Neural cell (in vitro differentiated cells): ENCODE measurements at regions not wholly inside any gene's neighbourhood (a gene's known extent, or its start where the extent isn't known, plus 50 kb on each side); places are given as distances from the start of the nearest gene placed in this dataset.

Experiments
- CTCF ChIP-seq: fragments of 450-650 bp; IDR thresholded peaks from 2 replicates; pipeline ENCODE4 v1.5.1; 2014; ENCODE audit warnings: antibody characterized with exemption, mild to moderate bottlenecking, moderate library complexity; ENCODE audit not compliant: poor library complexity, severe bottlenecking
- EP300 ChIP-seq: fragments of 450-650 bp; conservative IDR thresholded peaks from 2 replicates; pipeline ENCODE4 v1.6.1; 2014; ENCODE audit warnings: antibody characterized with exemption, mild to moderate bottlenecking, moderate library complexity; ENCODE audit not compliant: poor library complexity, severe bottlenecking
- EZH2 ChIP-seq: fragments of 200-600, 300-800 bp; shearing (Covaris generic), sonication (generic); IDR thresholded peaks from 2 replicates; pipeline ENCODE4 v1.6.1; 2014; ENCODE audit warnings: antibody characterized with exemption, low read length, borderline replicate concordance, mild to moderate bottlenecking; ENCODE audit not compliant: insufficient read depth, poor library complexity, severe bottlenecking
- MXI1 ChIP-seq: fragments of 450-650 bp; conservative IDR thresholded peaks from 2 replicates; pipeline ENCODE4 v1.6.1; 2014; ENCODE audit warnings: antibody characterized with exemption, mild to moderate bottlenecking; ENCODE audit not compliant: poor library complexity, severe bottlenecking
- POLR2AphosphoS5 ChIP-seq: IDR thresholded peaks from 2 replicates; pipeline ENCODE4 v1.6.1; 2012
- RAD21 ChIP-seq: fragments of 450-650 bp; conservative IDR thresholded peaks from 2 replicates; pipeline ENCODE4 v1.6.1; 2014; ENCODE audit warnings: antibody characterized with exemption, mild to moderate bottlenecking, moderate library complexity
- TAF1 ChIP-seq: IDR thresholded peaks from 2 replicates; pipeline ENCODE4 v1.6.1; 2012; ENCODE audit warnings: low read depth

GRCh38 chr12:30269496-30269895 lies 426.2 kb downstream of the IPO8 start:
- no peak for TF ChIP-seq POLR2AphosphoS5
- no peak for TF ChIP-seq CTCF
- no peak for TF ChIP-seq RAD21
- no peak for TF ChIP-seq EZH2
- TF ChIP-seq EP300, result no peak
- no peak for TF ChIP-seq MXI1
- TF ChIP-seq TAF1, result no peak
